Activated CD8-positive, alpha-beta memory T cell treated with anti-CD3 and anti-CD28 coated beads, Interleukin-2, amount 50 U/mL, for 4 hours (primary cell): ENCODE measurements at regions not wholly inside any gene's neighbourhood (a gene's known extent, or its start where the extent isn't known, plus 50 kb on each side); places are given as distances from the start of the nearest gene placed in this dataset.

Experiments
- DNase-seq: peaks from one replicate; pipeline ENCODE4 v3.0.0-alpha.2; 2020

DNA sequence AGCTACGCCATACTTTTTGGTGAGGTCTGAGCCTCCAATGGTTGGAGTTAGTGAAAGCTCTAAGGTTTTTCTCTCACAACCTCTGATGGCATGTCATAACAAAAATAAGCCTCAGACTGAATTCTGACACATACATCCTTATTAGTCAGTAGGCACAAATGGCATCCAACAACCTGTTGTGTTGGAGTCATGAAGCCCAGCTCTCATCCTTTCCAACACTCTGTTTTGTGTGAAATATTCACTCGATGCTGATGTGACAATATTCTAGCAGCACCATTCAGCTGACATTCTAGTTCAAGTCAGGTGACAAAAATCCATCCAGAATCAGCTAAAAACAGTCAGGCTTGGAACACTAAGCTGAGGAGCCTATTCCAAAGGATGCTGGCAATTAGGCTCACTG is 603.2 kb upstream of the ID2 start:
- DNase-seq = no peak

DNA sequence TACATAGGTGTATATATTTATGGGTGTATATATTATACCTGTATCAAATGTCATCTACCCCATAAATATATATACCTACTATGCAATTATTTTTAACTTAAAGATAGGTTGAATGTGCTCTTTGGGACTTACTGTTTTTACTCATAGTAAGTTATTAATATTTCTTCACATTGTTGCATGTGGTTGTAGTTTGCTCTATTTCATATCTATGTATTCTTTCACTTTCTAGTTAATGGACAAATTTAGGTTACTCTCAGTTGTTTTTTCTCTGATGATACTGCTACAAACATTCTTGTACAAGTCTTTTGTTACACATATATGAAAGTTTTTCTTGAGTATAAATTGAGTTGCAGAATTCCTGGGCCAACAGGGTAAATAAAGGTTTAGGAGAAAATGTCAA is 601.8 kb upstream of the ID2 start:
- no peak for DNase-seq

DNA sequence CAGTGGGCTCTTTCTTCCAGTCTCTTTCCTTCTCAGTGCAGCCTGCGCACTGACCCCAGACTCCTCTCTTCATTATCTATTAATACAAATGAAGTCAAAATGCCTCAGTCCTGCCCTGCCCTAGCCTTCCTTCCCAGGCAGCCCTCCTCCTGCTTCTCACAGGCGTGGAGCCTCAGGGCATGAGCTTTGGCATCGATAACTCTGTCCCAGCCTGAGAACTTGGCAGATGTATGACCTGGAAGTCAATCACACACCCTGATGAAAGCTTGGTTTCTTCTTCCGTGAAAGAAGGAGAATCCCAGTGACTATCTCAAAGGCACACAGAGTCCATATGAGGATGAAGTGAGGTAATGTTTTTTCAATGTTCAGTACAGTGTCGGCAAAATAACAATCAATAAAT is 600.7 kb upstream of the ID2 start:
- no peak for DNase-seq

DNA sequence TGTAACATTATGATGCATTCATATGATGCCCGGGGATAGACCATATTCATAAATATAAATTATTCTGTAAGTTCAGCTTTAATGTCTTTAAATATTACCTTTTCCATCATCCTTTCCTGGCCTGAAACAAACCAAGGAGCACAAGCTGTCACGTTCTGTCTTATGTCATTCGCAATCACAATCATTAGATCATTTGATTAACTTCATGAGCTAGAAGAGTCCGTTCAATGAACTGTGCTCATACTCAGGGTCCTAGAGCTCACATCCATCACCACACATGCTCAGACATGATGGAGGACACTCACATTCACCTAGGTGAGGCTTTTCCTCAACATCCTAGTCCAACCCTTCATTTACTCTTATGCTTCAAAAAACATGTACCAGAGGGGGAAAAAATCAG is 599.0 kb upstream of the ID2 start:
- DNase-seq = no peak

DNA sequence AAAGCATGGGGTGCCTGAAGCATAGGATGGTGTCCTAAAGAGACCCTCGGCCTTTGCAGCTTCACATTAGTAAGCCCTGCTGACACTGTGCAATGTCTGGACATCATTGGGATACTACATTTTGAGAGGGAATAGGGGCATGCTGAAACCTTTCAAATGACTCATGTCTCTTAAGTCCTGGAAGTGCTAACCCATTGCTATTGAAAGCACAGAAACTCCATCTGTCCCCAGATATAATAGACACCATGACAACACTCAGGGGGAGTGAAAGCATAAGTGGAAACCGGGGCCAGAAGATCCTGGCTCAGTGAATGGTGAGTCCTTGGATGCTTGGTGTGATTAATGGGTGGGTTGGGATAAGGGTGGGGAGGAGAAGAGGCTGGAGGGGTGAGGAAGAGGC is 595.5 kb upstream of the ID2 start:
- no peak for DNase-seq

DNA sequence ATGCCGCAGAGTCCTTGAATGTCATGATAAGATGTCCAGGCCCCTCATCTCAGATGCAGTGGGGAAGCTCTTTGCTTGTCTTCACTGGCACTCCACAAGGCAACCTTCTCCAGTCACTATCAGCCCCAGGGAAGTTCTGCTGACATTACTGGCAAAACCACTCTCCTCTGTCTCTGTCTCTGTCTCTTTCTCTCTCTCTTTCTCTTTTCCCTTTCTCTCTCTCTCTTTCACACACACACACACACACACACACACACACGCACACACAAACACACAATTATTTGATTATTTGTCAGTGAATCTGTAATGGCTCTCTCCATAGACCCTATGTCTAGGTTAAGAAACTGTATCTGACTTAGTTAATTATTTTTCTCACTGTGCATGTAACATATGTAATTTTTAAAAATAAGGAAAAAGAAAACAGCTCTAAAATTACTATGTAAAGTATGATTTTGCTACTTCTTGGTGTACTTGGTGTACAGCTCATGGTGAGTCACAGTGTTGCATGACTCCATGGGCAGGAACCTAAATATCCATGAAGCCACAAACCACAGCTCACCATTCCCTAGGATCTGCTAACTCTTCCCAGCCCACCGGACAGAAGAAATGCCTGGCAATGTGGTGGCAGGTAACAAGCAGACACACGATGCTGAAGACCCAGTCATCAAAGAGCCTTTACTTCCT is 594.9 kb upstream of the ID2 start:
- no peak for DNase-seq

DNA sequence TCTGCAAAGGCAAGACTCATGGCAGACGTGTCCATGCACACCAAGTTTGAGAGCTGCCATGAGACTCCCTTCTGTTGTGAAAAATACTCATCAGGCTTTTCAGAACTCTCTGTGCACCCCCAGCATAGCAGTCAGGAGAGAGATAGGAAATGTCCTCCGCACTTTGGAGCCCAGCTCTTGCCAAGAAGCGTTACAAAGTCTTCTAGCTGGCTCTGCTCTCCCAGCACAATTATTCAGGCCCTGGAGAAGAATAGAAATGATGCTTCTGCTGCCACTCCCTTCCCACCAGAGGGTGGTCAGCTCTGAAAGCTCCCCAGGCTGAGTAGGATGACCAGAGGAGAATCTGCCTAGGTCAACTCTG is 594.4 kb upstream of the ID2 start:
- no peak for DNase-seq

DNA sequence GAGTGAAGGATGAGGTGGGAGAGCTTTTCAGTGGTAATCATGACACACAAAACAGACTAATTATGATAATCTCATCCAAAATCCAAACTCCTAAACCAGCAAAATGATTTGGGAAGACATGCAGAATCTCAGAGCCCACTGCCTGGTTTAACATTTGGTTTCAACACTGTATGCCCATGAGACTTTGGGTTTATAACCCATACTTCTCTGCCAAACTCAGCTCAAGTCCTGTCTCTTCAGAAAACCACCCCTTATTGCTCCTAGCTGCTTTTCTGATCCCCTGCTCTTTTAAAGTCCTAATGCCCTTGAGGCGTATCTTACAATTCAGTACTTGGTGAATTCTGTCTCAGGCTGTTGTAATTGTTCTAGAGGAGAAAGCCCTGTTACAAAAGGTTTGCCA is 593.0 kb upstream of the ID2 start:
- no peak for DNase-seq

DNA sequence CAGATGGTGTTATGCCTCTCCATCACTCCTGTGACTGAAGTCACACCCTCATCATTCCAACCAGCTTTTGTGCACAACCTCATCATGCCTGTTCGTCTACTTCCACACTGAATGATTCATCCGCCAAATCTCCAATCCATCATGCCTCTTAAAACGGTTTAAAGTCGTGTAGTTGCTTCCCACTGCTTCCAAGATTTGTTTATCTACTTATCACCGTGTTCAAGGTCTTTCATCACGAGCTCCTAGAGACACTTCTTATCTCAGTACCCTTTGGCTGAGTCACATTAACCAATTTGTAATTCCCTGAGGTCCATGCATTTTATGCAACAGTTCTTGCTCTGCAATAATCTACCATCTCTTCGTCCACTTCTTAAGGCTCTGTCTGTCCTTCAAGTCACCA is 592.3 kb upstream of the ID2 start:
- no peak for DNase-seq

DNA sequence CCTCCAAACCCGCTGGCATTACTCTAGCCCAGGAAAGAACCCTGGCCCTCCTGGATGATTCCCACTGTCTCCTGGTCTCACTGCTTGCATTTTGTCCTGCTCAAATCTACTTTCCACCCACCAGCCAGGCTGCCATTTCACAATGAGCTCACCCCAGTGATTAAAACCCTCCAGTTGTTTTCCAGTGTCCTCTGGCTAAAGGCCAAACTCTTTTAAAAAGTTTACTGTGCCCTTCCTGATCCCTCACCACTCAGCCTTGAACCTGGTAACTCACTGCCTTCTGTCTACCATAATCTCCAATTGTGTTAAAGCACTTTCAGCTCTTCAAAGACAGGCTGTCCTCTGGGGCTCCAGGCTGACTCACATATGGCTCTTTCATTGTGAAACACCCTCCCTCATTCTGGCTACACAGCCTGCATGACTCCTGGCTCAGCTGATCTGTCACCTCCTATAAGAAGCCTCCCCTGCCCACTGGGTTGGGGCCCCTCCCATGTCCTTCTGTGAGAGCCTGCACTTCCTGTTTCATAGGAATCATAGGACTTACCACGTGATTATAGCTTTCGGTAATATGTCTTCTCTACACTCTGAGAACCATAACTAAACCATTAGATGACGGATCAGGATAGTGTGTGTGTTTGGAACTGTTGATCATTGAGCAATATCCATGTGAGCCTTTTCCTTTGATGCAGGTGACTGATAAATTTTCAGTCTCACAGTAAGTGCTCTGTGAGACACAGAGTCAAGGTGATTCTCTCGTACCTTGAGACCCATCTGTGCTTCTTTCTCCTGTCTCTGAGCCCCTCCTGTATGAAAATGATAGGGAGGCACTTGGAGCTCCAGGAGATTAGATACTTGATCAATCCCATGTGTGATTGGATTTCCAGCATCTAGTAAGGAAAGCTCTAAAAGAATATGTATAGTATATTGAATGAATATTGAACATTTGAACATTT is 590.8 kb upstream of the ID2 start:
- no peak for DNase-seq

DNA sequence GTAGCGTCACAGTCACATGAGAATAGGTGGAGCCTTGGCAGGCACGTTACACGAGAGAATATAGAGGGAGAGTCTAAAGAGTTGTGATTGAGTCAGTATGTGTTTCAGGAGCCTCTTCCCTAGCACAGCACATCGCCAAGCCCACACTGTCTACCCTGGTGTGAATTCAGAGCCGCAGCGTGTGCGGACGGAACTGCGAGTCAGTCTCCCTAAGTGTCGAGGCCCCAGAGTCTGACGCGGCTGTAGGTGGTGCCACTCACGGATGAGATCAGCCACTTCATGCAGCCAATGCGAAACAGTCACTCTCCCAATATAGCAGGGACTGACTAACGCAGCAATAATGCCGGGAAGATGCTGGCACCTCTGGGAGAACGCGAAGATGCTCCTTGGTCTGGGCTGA is 587.3 kb upstream of the ID2 start:
- no peak for DNase-seq

DNA sequence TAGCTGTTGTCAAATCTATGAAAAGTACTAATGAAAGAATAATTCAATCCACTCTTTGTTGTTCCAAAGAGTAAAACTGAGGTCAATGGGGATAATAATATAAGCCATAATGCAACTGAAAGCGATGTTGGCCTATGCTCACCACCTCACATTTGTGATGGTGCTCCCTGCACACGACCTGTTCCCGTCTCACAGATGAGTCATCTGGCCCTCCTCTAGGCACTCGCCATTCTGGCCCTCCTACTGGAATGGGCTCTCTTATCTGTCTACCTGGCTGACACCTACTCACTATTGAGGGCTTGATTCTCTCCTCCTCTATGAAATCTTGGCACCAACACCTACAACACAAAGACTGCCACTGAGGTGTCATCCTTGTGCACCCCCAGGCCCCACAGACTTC is 585.9 kb upstream of the ID2 start:
- DNase-seq = no peak

DNA sequence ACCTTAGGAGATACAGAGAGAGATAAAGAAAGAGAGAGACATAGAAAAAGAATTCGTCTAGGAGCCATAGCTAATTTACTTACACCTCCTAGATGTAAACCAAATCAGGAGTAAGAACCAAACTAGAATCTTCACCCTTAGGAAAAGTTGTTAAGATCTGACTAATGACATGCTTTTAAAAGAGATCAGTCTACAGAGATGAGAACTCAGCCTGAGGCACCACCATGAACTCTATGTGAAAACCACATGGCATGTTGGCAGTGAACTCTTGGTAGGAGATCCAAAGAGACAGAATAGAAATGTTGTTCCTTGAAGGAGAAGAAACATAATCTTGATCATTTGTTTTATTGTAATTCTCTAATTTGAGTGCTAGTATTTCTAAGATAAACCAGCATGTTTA is 585.4 kb upstream of the ID2 start:
- DNase-seq = no peak

DNA sequence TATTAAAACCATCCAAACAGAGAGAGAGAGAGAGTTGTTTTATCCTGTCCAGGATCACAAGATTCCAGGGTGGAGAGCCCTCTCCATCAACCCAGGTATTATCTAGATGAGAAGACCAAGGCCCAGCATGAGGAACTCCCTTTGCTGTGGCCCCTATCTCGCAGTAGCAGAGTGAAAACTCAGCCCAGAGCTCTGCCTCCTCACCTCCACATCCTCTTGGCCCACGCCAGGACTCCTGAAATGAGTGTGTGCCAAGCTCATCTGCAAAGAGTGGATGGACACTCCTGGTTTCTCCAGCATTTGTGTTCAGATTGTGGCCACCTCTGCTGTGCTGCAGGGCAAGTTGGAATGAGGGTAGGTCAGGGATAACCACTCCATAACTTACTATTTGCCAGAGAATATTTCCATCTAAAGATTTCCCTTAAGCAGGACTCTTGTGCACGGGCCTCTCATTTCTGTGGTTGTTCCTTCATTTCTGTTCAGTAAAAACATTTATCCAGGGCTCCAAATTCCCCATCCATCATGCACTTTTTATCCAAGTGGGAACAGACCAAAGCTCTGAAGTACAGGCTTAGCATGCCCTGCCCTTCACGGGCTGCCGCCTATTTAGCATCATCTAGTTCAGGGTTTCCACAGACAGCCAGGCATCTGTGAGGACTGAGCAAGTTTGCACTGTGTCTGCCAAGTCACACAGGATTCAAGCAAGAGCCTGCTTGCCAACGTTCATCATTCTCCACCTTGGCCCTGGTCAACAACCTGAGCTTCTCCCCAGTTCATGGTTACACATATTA is 583.2 kb upstream of the ID2 start:
- DNase-seq = no peak

DNA sequence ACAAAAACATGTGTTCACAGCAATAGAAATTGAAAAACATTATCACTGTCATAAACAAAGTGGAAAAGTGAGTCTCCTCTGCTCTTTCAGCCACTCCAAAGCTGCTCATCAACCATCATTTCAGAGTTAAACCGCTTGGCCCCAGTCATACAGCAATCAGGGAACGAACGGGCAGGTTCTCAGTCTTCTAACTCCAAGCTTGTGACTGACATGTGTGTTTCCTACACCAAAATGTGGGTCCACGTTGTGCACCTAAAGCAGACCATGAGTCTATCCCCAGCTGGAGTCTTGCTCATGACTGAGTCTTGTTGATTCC is 582.6 kb upstream of the ID2 start:
- no peak for DNase-seq

DNA sequence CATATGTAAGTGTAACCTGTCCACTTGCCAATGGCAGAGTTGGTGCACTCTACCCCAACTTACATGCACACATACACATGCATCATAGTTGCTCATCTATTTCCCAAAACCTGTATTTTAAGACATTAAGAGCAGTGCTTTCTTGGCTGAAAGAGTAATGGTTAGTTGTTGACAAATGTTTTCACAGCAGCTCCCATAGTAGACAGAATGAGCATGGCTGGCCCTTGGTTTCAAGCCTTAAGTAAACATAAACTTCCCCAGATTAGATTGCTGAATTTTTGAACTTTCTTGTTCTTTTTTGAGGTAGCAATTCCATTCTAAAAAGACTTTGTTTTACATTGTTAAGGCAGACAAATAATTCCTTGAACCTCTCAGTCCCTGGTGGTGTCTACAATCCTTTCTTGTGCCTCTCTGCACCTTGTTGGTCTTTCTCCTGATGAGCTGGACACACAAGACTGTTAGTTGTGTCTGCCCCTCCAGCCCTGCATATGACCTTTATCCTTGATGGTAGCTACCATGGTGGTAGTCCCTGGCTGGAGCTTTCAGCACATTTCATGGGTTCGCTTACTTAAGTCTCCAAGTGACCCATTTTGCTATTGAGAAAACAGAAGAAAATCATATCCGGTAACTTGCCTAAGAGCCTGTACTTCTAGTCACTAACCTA is 580.1 kb upstream of the ID2 start:
- no peak for DNase-seq

DNA sequence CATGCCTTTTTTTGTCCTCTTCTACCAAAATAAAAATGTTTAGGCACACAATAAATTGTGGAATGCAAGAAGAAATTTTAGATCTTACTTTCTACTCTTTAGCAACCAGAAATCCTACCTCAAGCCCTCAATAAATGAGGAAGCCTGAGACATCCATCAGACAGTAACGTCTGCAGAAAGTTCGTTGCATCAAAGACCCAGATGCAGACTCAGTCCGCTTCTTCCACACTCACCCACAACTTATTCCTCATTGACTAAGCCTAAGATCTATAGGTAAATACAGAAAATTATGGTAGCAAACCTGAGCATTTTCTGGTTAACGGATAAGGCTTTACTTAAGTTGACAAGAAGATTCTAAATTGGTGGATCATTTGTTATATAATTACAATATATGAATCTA is 579.4 kb upstream of the ID2 start:
- no peak for DNase-seq

DNA sequence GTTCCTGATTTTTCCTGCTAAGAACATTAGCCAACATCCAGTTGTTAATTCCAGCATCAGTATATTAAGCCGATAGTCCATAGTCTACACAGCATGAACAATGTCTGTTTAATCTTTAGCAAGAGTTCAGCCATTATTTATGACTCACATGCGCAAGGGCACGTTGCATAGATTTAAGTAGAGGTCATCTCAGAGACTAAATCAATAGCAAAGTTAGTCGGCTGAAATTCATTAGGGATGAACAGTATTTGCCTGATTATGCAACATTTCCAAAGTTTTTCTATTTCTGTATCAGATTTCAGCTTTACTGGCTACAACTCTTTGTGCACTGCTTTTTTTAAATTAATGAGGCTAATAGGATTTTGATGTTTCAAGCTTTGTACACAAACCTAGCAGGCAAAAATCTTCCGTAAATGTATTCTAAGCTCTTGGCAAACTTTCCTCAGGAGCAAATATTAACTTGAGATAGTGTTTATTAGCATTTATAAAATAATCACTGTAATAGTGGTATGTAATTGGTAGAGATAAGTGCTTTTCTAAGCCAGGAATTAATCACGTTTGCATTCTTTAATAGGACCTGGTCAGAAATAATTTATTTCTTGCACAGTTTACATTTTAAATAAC is 578.7 kb upstream of the ID2 start:
- DNase-seq = no peak

DNA sequence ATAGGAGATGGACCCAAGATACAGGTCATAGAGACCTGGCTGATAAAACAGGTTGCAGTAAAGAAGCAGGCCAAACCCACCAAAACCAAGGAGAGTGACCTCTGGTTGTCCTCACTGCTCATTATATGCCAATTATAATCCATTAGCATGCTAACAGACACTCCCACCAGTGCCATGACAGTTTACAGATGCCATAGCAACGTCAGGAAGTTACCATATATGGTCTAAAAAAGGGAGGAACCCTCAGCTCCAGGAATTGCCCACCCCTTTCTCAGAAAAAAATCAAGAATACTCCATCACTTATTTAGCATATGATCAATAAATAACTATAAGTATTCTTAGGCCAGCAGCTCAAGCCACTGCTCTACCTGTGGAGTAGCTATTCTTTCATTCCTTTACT is 574.7 kb upstream of the ID2 start:
- no peak for DNase-seq

DNA sequence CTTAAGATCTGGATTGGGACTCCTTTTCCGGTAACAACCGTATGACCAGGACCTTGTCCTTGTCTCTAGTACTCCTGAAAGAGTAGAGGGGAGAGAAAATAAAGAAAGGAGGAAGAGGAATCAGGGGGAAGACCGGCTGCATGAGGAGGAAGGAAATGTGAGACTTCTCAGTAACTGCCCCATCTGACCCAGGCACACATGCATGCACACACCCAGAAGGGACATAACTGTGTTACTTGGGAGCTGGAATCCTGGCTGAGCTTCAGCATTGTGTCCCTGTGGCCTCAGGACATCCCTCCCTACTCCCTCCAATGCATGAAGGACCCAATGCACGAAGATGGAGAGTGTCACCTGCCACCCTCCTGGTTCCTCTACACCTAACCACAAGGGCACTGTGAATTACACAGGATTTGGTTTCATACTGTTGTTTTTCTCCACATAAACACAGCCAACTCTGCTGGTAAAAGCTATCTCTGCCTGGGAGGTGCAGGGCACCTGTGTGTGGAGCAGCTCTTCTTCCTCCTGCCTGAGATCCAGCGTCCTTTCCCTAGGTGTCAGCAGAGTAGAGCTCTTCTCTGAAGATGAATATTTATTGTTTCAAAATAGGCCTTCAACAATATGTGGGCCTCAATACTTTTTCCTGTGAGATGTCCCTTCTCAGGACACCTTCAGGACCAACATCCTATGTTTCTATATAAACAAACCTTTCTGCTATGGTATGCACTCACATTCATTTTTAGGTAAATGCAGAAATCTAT is 574.1 kb upstream of the ID2 start:
- DNase-seq = no peak

DNA sequence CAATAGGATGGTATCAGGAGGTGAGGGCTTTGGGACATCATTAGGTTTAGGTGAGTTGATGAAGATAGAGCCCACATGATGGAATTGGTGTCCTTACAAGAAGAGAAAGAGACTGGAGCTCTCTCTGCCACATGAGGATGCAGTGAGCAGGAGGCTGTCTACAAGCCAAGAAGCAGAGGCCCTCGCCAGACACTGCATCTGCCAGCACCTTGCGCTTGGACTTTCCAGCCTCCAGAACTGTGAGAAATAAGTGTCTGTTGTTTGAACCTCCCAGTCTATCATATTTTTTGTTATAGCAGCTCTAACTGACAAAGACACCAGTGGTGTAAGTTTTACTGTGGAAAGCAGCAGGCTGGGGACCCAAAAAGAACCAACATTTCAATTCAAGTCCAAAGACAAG is 571.1 kb upstream of the ID2 start:
- DNase-seq = no peak

DNA sequence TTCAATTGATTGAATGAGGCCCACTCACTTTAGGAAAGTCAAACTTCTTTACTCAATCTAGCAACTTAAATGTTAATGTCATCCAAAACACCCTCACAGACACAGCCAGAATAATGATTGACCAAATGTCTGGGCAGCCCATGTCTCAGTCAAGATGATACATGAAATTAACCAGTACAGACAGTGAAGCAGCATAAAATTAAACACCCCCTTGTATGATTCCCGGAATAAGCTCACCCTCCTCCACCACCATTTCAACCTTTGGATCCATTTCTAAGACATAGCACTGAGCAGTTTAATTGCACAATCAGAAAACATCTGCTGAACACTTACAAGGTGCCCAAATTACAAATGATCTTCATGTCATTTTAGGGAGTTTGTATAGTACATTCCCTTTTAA is 570.7 kb upstream of the ID2 start:
- no peak for DNase-seq
